ENCODE measurements at regions not wholly inside any gene's neighbourhood (a gene's known extent, or its start where the extent isn't known, plus 50 kb on each side); places are given as distances from the start of the nearest gene placed in this dataset.
"Not testable (repeated sequence)": the region's sequence is repeated elsewhere in the genome, so short reads cannot be mapped to it uniquely, and the experiment has no call there.

GRCh38 chr4:117135634-117136354 is 50.4 kb upstream of the TRAM1L1 start:
- DNase-seq (no peak), ATAC-seq (replicated peaks) (no peak)
- Mint-ChIP-seq H3K27ac (no peak overlapping the region), H3K27me3 (no peaks in the 10 kb centered on the region), H3K4me3 (no peak overlapping the region), H3K4me1 (no peaks in the 10 kb centered on the region), H3K9me3 (peaks cover 9 to 14% of the 10 kb centered on the region in 2 donors), H3K36me3 (no peaks in the 10 kb centered on the region)

GRCh38 chr4:117137145-117137544 is 51.8 kb upstream of the TRAM1L1 start:
- DNase-seq (no peak), ATAC-seq (replicated peaks) (no peak)
- H3K4me3 Mint-ChIP-seq: no peak overlapping the region
- no peaks in the 10 kb centered on the region for H3K4me1 Mint-ChIP-seq
- H3K36me3 Mint-ChIP-seq: no peaks in the 10 kb centered on the region
- H3K9me3 Mint-ChIP-seq: peaks cover 10 to 14% of the 10 kb centered on the region in 2 donors
- H3K27me3 Mint-ChIP-seq: no peaks in the 10 kb centered on the region
- no peak overlapping the region for H3K27ac Mint-ChIP-seq

- H3K27me3 Mint-ChIP-seq; H3K27ac Mint-ChIP-seq; ATAC-seq (replicated peaks); DNase-seq; H3K36me3 Mint-ChIP-seq; H3K4me3 Mint-ChIP-seq; H3K4me1 Mint-ChIP-seq: not testable (repeated sequence)
- peaks cover 10 to 14% of the 10 kb centered on the region in 2 donors for H3K9me3 Mint-ChIP-seq
Observed at GRCh38 chr4:117138732-117139131, 53.4 kb upstream of the TRAM1L1 start.

GRCh38 chr4:117154251-117154650 is 68.9 kb upstream of the TRAM1L1 start:
- no peaks in the 10 kb centered on the region for H3K36me3 Mint-ChIP-seq

GRCh38 chr4:117156806-117157205 is 71.4 kb upstream of the TRAM1L1 start:
- DNase-seq (no peak), ATAC-seq (replicated peaks) (no peak)
- Mint-ChIP-seq H3K27ac (no peak overlapping the region), H3K4me3 (no peak overlapping the region), H3K4me1 (no peaks in the 10 kb centered on the region), H3K36me3 (no peaks in the 10 kb centered on the region), H3K9me3 (no peaks in the 10 kb centered on the region), H3K27me3 (no peaks in the 10 kb centered on the region)

More at GRCh38 chr4:117154251-117154650, 68.9 kb upstream of the TRAM1L1 start:
- H3K27me3 Mint-ChIP-seq: no peaks in the 10 kb centered on the region
- H3K4me1 Mint-ChIP-seq: no peaks in the 10 kb centered on the region
- no peak for DNase-seq
- no peak overlapping the region for H3K27ac Mint-ChIP-seq
- H3K4me3 Mint-ChIP-seq: no peak overlapping the region
- peaks cover 0 to 3% of the 10 kb centered on the region in 2 donors for H3K9me3 Mint-ChIP-seq
- ATAC-seq (replicated peaks): no peak

GRCh38 chr4:117157360-117157759 is 72.0 kb upstream of the TRAM1L1 start:
- Mint-ChIP-seq H3K27ac (no peak overlapping the region), H3K36me3 (no peaks in the 10 kb centered on the region), H3K4me1 (no peaks in the 10 kb centered on the region), H3K4me3 (no peak overlapping the region), H3K9me3 (no peaks in the 10 kb centered on the region), H3K27me3 (no peaks in the 10 kb centered on the region)
- no peak for DNase-seq
- ATAC-seq (replicated peaks): no peak

- ATAC-seq (replicated peaks) (no peak), DNase-seq (no peak)
- H3K27ac Mint-ChIP-seq: no peak overlapping the region
- no peak overlapping the region for H3K4me3 Mint-ChIP-seq
- H3K4me1 Mint-ChIP-seq: no peaks in the 10 kb centered on the region
- H3K36me3 Mint-ChIP-seq: no peaks in the 10 kb centered on the region
- no peaks in the 10 kb centered on the region for H3K27me3 Mint-ChIP-seq
- peaks cover 0 to 2% of the 10 kb centered on the region in 2 donors for H3K9me3 Mint-ChIP-seq
Observed at GRCh38 chr4:117162976-117163375, 77.6 kb upstream of the TRAM1L1 start.

- no peaks in the 10 kb centered on the region for H3K36me3 Mint-ChIP-seq
- H3K27ac Mint-ChIP-seq: no peak overlapping the region
- ATAC-seq (replicated peaks): no peak
- no peaks in the 10 kb centered on the region for H3K27me3 Mint-ChIP-seq
- no peaks in the 10 kb centered on the region for H3K4me1 Mint-ChIP-seq
- no peak overlapping the region for H3K4me3 Mint-ChIP-seq
- DNase-seq: no peak
- peaks cover 0 to 2% of the 10 kb centered on the region in 2 donors for H3K9me3 Mint-ChIP-seq
Observed at GRCh38 chr4:117164338-117164737, 79.0 kb upstream of the TRAM1L1 start.

- H3K27ac Mint-ChIP-seq; H3K36me3 Mint-ChIP-seq; H3K4me1 Mint-ChIP-seq; H3K4me3 Mint-ChIP-seq; DNase-seq; H3K27me3 Mint-ChIP-seq; ATAC-seq (replicated peaks): not testable (repeated sequence)
- peaks cover 8 to 15% of the 10 kb centered on the region in 2 donors for H3K9me3 Mint-ChIP-seq
Observed at GRCh38 chr4:117175369-117175768, 90.0 kb upstream of the TRAM1L1 start.

- H3K9me3 Mint-ChIP-seq: peaks cover 0 to 4% of the 10 kb centered on the region in 2 donors
- H3K27ac Mint-ChIP-seq: no peak overlapping the region
- DNase-seq: no peak
- ATAC-seq (replicated peaks): no peak
- no peaks in the 10 kb centered on the region for H3K36me3 Mint-ChIP-seq
- H3K4me1 Mint-ChIP-seq: no peaks in the 10 kb centered on the region
- no peak overlapping the region for H3K4me3 Mint-ChIP-seq
- H3K27me3 Mint-ChIP-seq: no peaks in the 10 kb centered on the region
Observed at GRCh38 chr4:117203231-117203630, 117.9 kb upstream of the TRAM1L1 start.

GRCh38 chr4:117210551-117210950 is 125.2 kb upstream of the TRAM1L1 start:
- no peak for ATAC-seq (replicated peaks)
- Mint-ChIP-seq H3K4me3 (no peak overlapping the region), H3K36me3 (no peaks in the 10 kb centered on the region), H3K27ac (no peak overlapping the region), H3K27me3 (no peaks in the 10 kb centered on the region), H3K4me1 (no peaks in the 10 kb centered on the region), H3K9me3 (peaks cover 3 to 4% of the 10 kb centered on the region in 2 donors)
- DNase-seq: no peak

GRCh38 chr4:117224256-117224655 is 138.9 kb upstream of the TRAM1L1 start:
- Mint-ChIP-seq H3K4me3 (no peak overlapping the region), H3K4me1 (no peaks in the 10 kb centered on the region), H3K36me3 (no peaks in the 10 kb centered on the region), H3K9me3 (no peaks in the 10 kb centered on the region), H3K27ac (no peak overlapping the region), H3K27me3 (no peaks in the 10 kb centered on the region)
- ATAC-seq (replicated peaks): no peak
- DNase-seq: no peak

GRCh38 chr4:117225471-117225870 is 140.1 kb upstream of the TRAM1L1 start:
- no peaks in the 10 kb centered on the region for H3K9me3 Mint-ChIP-seq
- H3K27me3 Mint-ChIP-seq: no peaks in the 10 kb centered on the region
- DNase-seq (no peak), ATAC-seq (replicated peaks) (no peak)
- no peak overlapping the region for H3K27ac Mint-ChIP-seq
- H3K4me3 Mint-ChIP-seq: no peak overlapping the region
- H3K4me1 Mint-ChIP-seq: no peaks in the 10 kb centered on the region
- H3K36me3 Mint-ChIP-seq: no peaks in the 10 kb centered on the region

- no peaks in the 10 kb centered on the region for H3K4me1 Mint-ChIP-seq
Observed at GRCh38 chr4:117227925-117228324, 142.5 kb upstream of the TRAM1L1 start.

GRCh38 chr4:117239434-117239833 is 154.1 kb upstream of the TRAM1L1 start:
- no peak overlapping the region for H3K4me3 Mint-ChIP-seq
- ATAC-seq (replicated peaks): no peak

More at GRCh38 chr4:117227925-117228324, 142.5 kb upstream of the TRAM1L1 start:
- H3K9me3 Mint-ChIP-seq: no peaks in the 10 kb centered on the region
- DNase-seq: no peak
- H3K4me3 Mint-ChIP-seq: no peak overlapping the region
- H3K27ac Mint-ChIP-seq: no peak overlapping the region
- H3K27me3 Mint-ChIP-seq: no peaks in the 10 kb centered on the region
- ATAC-seq (replicated peaks): no peak
- no peaks in the 10 kb centered on the region for H3K36me3 Mint-ChIP-seq

More at GRCh38 chr4:117239434-117239833, 154.1 kb upstream of the TRAM1L1 start:
- DNase-seq: no peak
- Mint-ChIP-seq H3K36me3 (no peaks in the 10 kb centered on the region), H3K27me3 (no peaks in the 10 kb centered on the region), H3K9me3 (peaks cover 2 to 4% of the 10 kb centered on the region in 2 donors), H3K4me1 (no peaks in the 10 kb centered on the region), H3K27ac (no peak overlapping the region)

Measured in stimulated activated naive B cell treated with anti-CD40 and anti-IgM and Interleukin-4, amounts not matched to agents 10 μg/mL and 1 μg/mL and 100 μg/mL, for 72 hours (primary cell).